Endothelial cell (in vitro differentiated cells): ENCODE measurements at regions not wholly inside any gene's neighbourhood (a gene's known extent, or its start where the extent isn't known, plus 50 kb on each side); places are given as distances from the start of the nearest gene placed in this dataset.

Experiments
- DNase-seq: peaks from one replicate; pipeline ENCODE4 v3.0.0; 2021; ENCODE audit warnings: low spot score
- H3K27ac Mint-ChIP-seq: one replicate; pipeline ENCODE4 v1.8.0; 2021; ENCODE audit warnings: mixed read lengths, inconsistent platforms; ENCODE audit not compliant: unreplicated experiment
- H3K27me3 Mint-ChIP-seq: one replicate; pipeline ENCODE4 v1.8.0; 2021; ENCODE audit warnings: mild to moderate bottlenecking, moderate library complexity, mixed read lengths, inconsistent platforms; ENCODE audit not compliant: unreplicated experiment
- H3K36me3 Mint-ChIP-seq: one replicate; pipeline ENCODE4 v1.8.0; 2021; ENCODE audit warnings: mild to moderate bottlenecking, low read depth, mixed read lengths, inconsistent platforms; ENCODE audit not compliant: unreplicated experiment
- H3K4me1 Mint-ChIP-seq: one replicate; pipeline ENCODE4 v1.8.0; 2021; ENCODE audit warnings: mild to moderate bottlenecking, mixed read lengths, inconsistent platforms; ENCODE audit not compliant: unreplicated experiment
- H3K4me3 Mint-ChIP-seq: one replicate; pipeline ENCODE4 v1.8.0; 2021; ENCODE audit warnings: mild to moderate bottlenecking, mixed read lengths, inconsistent platforms; ENCODE audit not compliant: unreplicated experiment
- H3K9me3 Mint-ChIP-seq: one replicate; pipeline ENCODE4 v1.8.0; 2021; ENCODE audit warnings: mixed read lengths, inconsistent platforms; ENCODE audit not compliant: unreplicated experiment
- CTCF ChIP-seq: fragments of 200-600 bp; sonication (generic); IDR thresholded peaks from one replicate; pipeline ENCODE4 v1.5.0; 2021; ENCODE audit warnings: antibody characterized with exemption; ENCODE audit not compliant: unreplicated experiment

GRCh38 chr7:13454916-13455592 lies 534.4 kb downstream of the ETV1 start:
- no peaks in the 10 kb centered on the region for H3K27me3 Mint-ChIP-seq
- no peaks in the 10 kb centered on the region for H3K9me3 Mint-ChIP-seq

GRCh38 chr7:13457790-13458189 lies 531.7 kb downstream of the ETV1 start:
- H3K27me3 Mint-ChIP-seq = no peaks in the 10 kb centered on the region
- H3K27ac Mint-ChIP-seq = no peak overlapping the region
- no peaks in the 10 kb centered on the region for H3K4me1 Mint-ChIP-seq
- TF ChIP-seq CTCF = no peak
- H3K9me3 Mint-ChIP-seq = no peaks in the 10 kb centered on the region
- DNase-seq = no peak
- H3K4me3 Mint-ChIP-seq = no peak overlapping the region
- no peaks in the 10 kb centered on the region for H3K36me3 Mint-ChIP-seq

More at GRCh38 chr7:13454916-13455592, 534.4 kb downstream of the ETV1 start:
- Mint-ChIP-seq H3K4me1 (no peaks in the 10 kb centered on the region), H3K27ac (no peak overlapping the region), H3K4me3 (no peak overlapping the region), H3K36me3 (no peaks in the 10 kb centered on the region)
- TF ChIP-seq CTCF = no peak
- DNase-seq = no peak

- no peak for TF ChIP-seq CTCF
- Mint-ChIP-seq H3K36me3 (no peaks in the 10 kb centered on the region), H3K27ac (no peak overlapping the region), H3K9me3 (no peaks in the 10 kb centered on the region), H3K4me1 (no peaks in the 10 kb centered on the region), H3K4me3 (no peak overlapping the region), H3K27me3 (no peaks in the 10 kb centered on the region)
- DNase-seq = no peak
Measured at GRCh38 chr7:13466874-13467547, 522.5 kb downstream of the ETV1 start.

- Mint-ChIP-seq H3K36me3 (no peaks in the 10 kb centered on the region), H3K4me3 (no peak overlapping the region), H3K27me3 (no peaks in the 10 kb centered on the region), H3K27ac (no peak overlapping the region), H3K9me3 (no peaks in the 10 kb centered on the region), H3K4me1 (no peaks in the 10 kb centered on the region)
- DNase-seq = no peak
- TF ChIP-seq CTCF = no peak
Measured at GRCh38 chr7:13476881-13477444, 512.5 kb downstream of the ETV1 start.

- Mint-ChIP-seq H3K27me3 (no peaks in the 10 kb centered on the region), H3K36me3 (no peaks in the 10 kb centered on the region), H3K9me3 (no peaks in the 10 kb centered on the region), H3K4me1 (no peaks in the 10 kb centered on the region), H3K27ac (no peak overlapping the region), H3K4me3 (no peak overlapping the region)
- no peak for TF ChIP-seq CTCF
- DNase-seq = no peak
Measured at GRCh38 chr7:13489386-13489785, 500.1 kb downstream of the ETV1 start.
